ENCODE measurements at regions not wholly inside any gene's neighbourhood (a gene's known extent, or its start where the extent isn't known, plus 50 kb on each side); places are given as distances from the start of the nearest gene placed in this dataset.

DNA sequence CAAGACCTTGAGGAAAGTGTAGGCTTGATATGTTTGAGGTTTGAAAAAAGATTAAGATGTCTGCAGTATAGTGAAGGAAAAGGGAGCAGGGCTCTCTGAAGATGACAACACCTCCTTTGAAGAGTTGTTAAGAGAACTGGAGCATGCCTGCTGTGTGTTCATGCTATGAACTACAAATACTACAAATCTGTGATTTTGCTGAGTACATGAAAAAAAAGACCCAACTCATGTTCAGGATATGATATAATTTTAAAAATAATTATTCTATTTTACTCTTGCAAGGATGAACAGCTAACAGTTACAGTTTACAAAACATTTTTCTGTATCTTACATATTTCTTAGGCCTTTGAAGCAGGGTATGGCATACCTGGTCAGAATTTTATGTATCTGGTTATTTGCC is 305.4 kb upstream of the CWC22 start:
- H3K27me3 ChIP-seq = no peaks in the 10 kb centered on the region
- intact Hi-C loops (cut with DNase I; ENCODE audit: low total_unique reads) = no loop called here
- no peaks in the 10 kb centered on the region for H3K4me1 ChIP-seq
- DNase-seq = no peak
- H3K27ac ChIP-seq = no peak overlapping the region
- H3K36me3 ChIP-seq (ENCODE audit: low read depth, missing control alignments) = no peaks in the 10 kb centered on the region
- H3K9me3 ChIP-seq = no peaks in the 10 kb centered on the region
- H3K4me3 ChIP-seq = no peak overlapping the region
- TF ChIP-seq POLR2A (IDR thresholded peaks at IDR 0.05) = no peak
- TF ChIP-seq, protein P1, sequence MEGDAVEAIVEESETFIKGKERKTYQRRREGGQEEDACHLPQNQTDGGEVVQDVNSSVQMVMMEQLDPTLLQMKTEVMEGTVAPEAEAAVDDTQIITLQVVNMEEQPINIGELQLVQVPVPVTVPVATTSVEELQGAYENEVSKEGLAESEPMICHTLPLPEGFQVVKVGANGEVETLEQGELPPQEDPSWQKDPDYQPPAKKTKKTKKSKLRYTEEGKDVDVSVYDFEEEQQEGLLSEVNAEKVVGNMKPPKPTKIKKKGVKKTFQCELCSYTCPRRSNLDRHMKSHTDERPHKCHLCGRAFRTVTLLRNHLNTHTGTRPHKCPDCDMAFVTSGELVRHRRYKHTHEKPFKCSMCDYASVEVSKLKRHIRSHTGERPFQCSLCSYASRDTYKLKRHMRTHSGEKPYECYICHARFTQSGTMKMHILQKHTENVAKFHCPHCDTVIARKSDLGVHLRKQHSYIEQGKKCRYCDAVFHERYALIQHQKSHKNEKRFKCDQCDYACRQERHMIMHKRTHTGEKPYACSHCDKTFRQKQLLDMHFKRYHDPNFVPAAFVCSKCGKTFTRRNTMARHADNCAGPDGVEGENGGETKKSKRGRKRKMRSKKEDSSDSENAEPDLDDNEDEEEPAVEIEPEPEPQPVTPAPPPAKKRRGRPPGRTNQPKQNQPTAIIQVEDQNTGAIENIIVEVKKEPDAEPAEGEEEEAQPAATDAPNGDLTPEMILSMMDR (IDR thresholded peaks at IDR 0.05) = no peak

- Histone ChIP-seq H3K4me3 (no peak overlapping the region), H3K4me1 (no peaks in the 10 kb centered on the region), H3K27me3 (no peaks in the 10 kb centered on the region), H3K27ac (no peak overlapping the region), H3K9me3 (no peaks in the 10 kb centered on the region), H3K36me3 (ENCODE audit: low read depth, missing control alignments) (no peaks in the 10 kb centered on the region)
- no peak for DNase-seq
- 95 to 100% methylated on average over 1 of the region's 1 CpG for WGBS, 2 donors
- TF ChIP-seq POLR2A (IDR thresholded peaks at IDR 0.05) = no peak
- TF ChIP-seq, protein P1 (IDR thresholded peaks at IDR 0.05) = no peak
- intact Hi-C loops (cut with DNase I; ENCODE audit: low total_unique reads) = no loop called here
Measured at GRCh38 chr2:180307096-180307495, 300.0 kb upstream of the CWC22 start.

- no peak overlapping the region for H3K4me3 ChIP-seq
- H3K36me3 ChIP-seq (ENCODE audit: low read depth, missing control alignments) = no peaks in the 10 kb centered on the region
- no peak overlapping the region for H3K27ac ChIP-seq
- H3K4me1 ChIP-seq = no peaks in the 10 kb centered on the region
- 65% methylated on average over 2 of the region's 2 CpGs for WGBS, 2 donors
- no peaks in the 10 kb centered on the region for H3K27me3 ChIP-seq
- intact Hi-C loops (cut with DNase I; ENCODE audit: low total_unique reads) = no loop called here
- no peak for DNase-seq
- TF ChIP-seq, protein P1 (IDR thresholded peaks at IDR 0.05) = no peak
- TF ChIP-seq POLR2A (IDR thresholded peaks at IDR 0.05) = no peak
- H3K9me3 ChIP-seq = no peaks in the 10 kb centered on the region
Measured at GRCh38 chr2:180306346-180306745, 299.2 kb upstream of the CWC22 start.

GRCh38 chr2:180291552-180292421 is 284.7 kb upstream of the CWC22 start:
- peak; percentile 19 for DNase-seq
- TF ChIP-seq, protein P1 (IDR thresholded peaks at IDR 0.05) = no peak
- no peak for TF ChIP-seq POLR2A (IDR thresholded peaks at IDR 0.05)
- no peaks in the 10 kb centered on the region for H3K27me3 ChIP-seq
- H3K4me3 ChIP-seq = no peak overlapping the region
- H3K9me3 ChIP-seq = no peaks in the 10 kb centered on the region
- H3K36me3 ChIP-seq (ENCODE audit: low read depth, missing control alignments) = no peaks in the 10 kb centered on the region
- whole genome bisulfite sequencing, 2 donors = 71 to 79% methylated on average over 6 of the region's 6 CpGs
- intact Hi-C loops (cut with DNase I; ENCODE audit: low total_unique reads) = no loop called here
- H3K27ac ChIP-seq = no peak overlapping the region
- H3K4me1 ChIP-seq = no peaks in the 10 kb centered on the region

DNA sequence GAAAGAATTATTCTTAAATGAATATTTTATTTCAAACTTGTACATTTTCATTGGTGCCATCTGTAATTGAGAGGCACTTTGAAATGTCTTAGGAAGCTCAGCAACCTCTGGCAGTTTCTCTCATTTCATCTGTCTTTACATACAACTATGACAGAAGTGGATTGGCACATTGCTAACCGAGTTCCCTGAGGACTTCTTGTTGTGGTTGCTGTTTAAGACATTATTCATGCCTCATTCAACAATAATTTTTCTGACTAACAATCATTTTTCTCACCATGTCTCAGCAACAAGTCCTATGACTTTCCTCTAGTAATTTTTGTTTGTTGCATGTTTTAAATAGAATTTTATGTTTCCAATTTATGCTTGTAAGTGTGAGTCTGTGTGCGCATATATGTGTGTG is 284.0 kb upstream of the CWC22 start:
- DNase-seq = no peak
- intact Hi-C loops (cut with DNase I; ENCODE audit: low total_unique reads) = no loop called here
- 57 to 59% methylated on average over 2 of the region's 2 CpGs for WGBS, 2 donors
- no peaks in the 10 kb centered on the region for H3K27me3 ChIP-seq
- no peak for TF ChIP-seq POLR2A (IDR thresholded peaks at IDR 0.05)
- TF ChIP-seq, protein P1 (IDR thresholded peaks at IDR 0.05) = no peak
- no peak overlapping the region for H3K27ac ChIP-seq
- no peaks in the 10 kb centered on the region for H3K36me3 ChIP-seq (ENCODE audit: low read depth, missing control alignments)
- no peaks in the 10 kb centered on the region for H3K4me1 ChIP-seq
- no peak overlapping the region for H3K4me3 ChIP-seq
- H3K9me3 ChIP-seq = no peaks in the 10 kb centered on the region
